ENCODE measurements at regions not wholly inside any gene's neighbourhood (a gene's known extent, or its start where the extent isn't known, plus 50 kb on each side); places are given as distances from the start of the nearest gene placed in this dataset.

DNA sequence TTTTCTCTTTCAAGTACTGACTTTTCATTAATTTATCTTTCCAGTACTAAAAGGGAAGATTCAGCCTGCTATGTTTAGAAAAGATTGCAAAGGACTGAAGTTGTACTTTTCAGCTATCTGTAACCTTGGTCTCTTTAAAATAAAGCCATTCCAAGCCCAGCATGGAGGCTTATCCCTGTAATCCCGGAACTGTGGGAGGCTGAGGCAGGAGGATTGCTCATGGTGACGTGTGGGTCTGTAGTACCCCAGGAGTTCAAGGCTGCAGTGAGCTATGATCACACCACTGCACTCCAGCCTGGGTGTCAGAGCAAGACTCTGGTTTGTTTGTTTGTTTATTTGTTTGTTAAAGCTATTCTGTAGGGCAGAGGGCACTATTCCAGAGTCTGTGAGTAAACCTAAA is 50.6 kb upstream of the TMEM170B start:
- POLR2A ChIA-PET = interaction anchor here (0.8 kb wide), 1 partner anchor 14 kb away, joined by 3 read pairs; no protein-coding TSS in a partner anchor
- FAIRE-seq (no peak), DNase-seq (ENCODE audit: low read depth, low spot score) (no peak), ATAC-seq (no peak)
- Histone ChIP-seq H3K9me3 (replicated peaks; ENCODE audit: control insufficient read depth, insufficient read depth, low read length) (no peaks in the 10 kb centered on the region), H3K4me1 (ENCODE audit: control insufficient read depth, insufficient read depth, low read length) (peaks cover 6% of the 10 kb centered on the region), H2AFZ (ENCODE audit: control insufficient read depth, low read depth, low read length) (no peak overlapping the region), H3K36me3 (ENCODE audit: control insufficient read depth in 2 of 2, insufficient read depth in 2 of 2, low read length in 1 of 2) (no peaks in the 10 kb centered on the region), H3K9ac (ENCODE audit: control insufficient read depth, insufficient read depth, low read length) (no peak overlapping the region), H3K79me2 (ENCODE audit: control insufficient read depth, insufficient read depth, low read length) (no peaks in the 10 kb centered on the region), H3K27ac (ENCODE audit: control insufficient read depth, insufficient read depth) (no peak overlapping the region), H3K4me2 (ENCODE audit: control insufficient read depth, insufficient read depth) (no peak overlapping the region), H3K27me3 (replicated peaks in 1 of 2; ENCODE audit: control insufficient read depth in 2 of 2, insufficient read depth in 2 of 2, low read length in 1 of 2) (no peaks in the 10 kb centered on the region), H3K4me3 (no peak overlapping the region), H4K20me1 (ENCODE audit: control insufficient read depth, insufficient read depth) (no peaks in the 10 kb centered on the region)
- intact Hi-C loops (cut with micrococcal nuclease; ENCODE audit: unreplicated experiment) = no loop called here
- WGBS (ENCODE audit: insufficient coverage, insufficient replicate concordance, low lambda C conversion rate, missing lambda C conversion rate) = 77% methylated on average over 2 of the region's 2 CpGs
- in situ Hi-C loops (cut with MboI) = no loop called here
- TF ChIP-seq RB1 (IDR thresholded peaks at IDR 0.05; ENCODE audit: borderline replicate concordance) (no peak), ZNF217 (IDR thresholded peaks at IDR 0.05) (no peak), MTA2 (IDR thresholded peaks at IDR 0.05; ENCODE audit: low read depth) (no peak), RELA (IDR thresholded peaks at IDR 0.05; ENCODE audit: borderline replicate concordance, partially characterized antibody) (no peak), ZNF274 (IDR thresholded peaks at IDR 0.05; ENCODE audit: insufficient read depth, insufficient read length) (no peak), HDAC2 (IDR thresholded peaks at IDR 0.05) (no peak), POU2F2 (IDR thresholded peaks at IDR 0.05; ENCODE audit: borderline replicate concordance, low read depth, low read length) (no peak), EGR1 (IDR thresholded peaks at IDR 0.05; ENCODE audit: borderline replicate concordance in 1 of 2, low read depth in 2 of 2, low read length in 2 of 2) (no peak), TCF3 (IDR thresholded peaks at IDR 0.05; ENCODE audit: borderline replicate concordance, insufficient read depth, low read depth, low read length) (no peak), RAD51 (IDR thresholded peaks at IDR 0.05) (no peak), YBX1 (IDR thresholded peaks at IDR 0.05) (no peak), BRCA1 (IDR thresholded peaks at IDR 0.05; ENCODE audit: low read depth, low read length) (no peak), FOXM1 (IDR thresholded peaks at IDR 0.05; ENCODE audit: low read depth, low read length) (no peak), RFX5 (IDR thresholded peaks at IDR 0.05; ENCODE audit: low read depth, low read length) (no peak), ETV6 (conservative IDR thresholded peaks at IDR 0.05 in 1 of 2, IDR thresholded peaks at IDR 0.05 in 1 of 2; ENCODE audit: borderline replicate concordance in 1 of 2, low read depth in 1 of 2) (no peak), NBN (IDR thresholded peaks at IDR 0.05) (no peak)
- TF ChIP-seq, protein P1, sequence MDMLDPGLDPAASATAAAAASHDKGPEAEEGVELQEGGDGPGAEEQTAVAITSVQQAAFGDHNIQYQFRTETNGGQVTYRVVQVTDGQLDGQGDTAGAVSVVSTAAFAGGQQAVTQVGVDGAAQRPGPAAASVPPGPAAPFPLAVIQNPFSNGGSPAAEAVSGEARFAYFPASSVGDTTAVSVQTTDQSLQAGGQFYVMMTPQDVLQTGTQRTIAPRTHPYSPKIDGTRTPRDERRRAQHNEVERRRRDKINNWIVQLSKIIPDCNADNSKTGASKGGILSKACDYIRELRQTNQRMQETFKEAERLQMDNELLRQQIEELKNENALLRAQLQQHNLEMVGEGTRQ (IDR thresholded peaks at IDR 0.05; ENCODE audit: borderline replicate concordance, low read depth, low read length) = no peak
- TF ChIP-seq, protein P2, sequence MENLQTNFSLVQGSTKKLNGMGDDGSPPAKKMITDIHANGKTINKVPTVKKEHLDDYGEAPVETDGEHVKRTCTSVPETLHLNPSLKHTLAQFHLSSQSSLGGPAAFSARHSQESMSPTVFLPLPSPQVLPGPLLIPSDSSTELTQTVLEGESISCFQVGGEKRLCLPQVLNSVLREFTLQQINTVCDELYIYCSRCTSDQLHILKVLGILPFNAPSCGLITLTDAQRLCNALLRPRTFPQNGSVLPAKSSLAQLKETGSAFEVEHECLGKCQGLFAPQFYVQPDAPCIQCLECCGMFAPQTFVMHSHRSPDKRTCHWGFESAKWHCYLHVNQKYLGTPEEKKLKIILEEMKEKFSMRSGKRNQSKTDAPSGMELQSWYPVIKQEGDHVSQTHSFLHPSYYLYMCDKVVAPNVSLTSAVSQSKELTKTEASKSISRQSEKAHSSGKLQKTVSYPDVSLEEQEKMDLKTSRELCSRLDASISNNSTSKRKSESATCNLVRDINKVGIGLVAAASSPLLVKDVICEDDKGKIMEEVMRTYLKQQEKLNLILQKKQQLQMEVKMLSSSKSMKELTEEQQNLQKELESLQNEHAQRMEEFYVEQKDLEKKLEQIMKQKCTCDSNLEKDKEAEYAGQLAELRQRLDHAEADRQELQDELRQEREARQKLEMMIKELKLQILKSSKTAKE (IDR thresholded peaks at IDR 0.05; ENCODE audit: low read depth, poor library complexity, severe bottlenecking) = no peak
- TF ChIP-seq, protein P3, sequence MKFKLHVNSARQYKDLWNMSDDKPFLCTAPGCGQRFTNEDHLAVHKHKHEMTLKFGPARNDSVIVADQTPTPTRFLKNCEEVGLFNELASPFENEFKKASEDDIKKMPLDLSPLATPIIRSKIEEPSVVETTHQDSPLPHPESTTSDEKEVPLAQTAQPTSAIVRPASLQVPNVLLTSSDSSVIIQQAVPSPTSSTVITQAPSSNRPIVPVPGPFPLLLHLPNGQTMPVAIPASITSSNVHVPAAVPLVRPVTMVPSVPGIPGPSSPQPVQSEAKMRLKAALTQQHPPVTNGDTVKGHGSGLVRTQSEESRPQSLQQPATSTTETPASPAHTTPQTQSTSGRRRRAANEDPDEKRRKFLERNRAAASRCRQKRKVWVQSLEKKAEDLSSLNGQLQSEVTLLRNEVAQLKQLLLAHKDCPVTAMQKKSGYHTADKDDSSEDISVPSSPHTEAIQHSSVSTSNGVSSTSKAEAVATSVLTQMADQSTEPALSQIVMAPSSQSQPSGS (IDR thresholded peaks at IDR 0.05; ENCODE audit: low read length) = no peak
- RAD21 ChIA-PET (ENCODE audit: unreplicated experiment) = no interaction called here
- CTCF ChIA-PET = interaction anchor here (1.3 kb wide), 1 partner anchor 16 kb away, joined by 3 read pairs; no protein-coding TSS in a partner anchor
- SMC1A ChIA-PET (ENCODE audit: uncharacterized antibody, unreplicated experiment) = interaction anchor here (1.2 to 3.5 kb wide), 2 partner anchors 12 to 17 kb away, joined by 4 to 21 read pairs; no protein-coding TSS in a partner anchor
- BruUV-seq (replicated peaks) = no TSS peak

Measured in GM12878 (cell line).